A673 (cell line): ENCODE measurements at regions not wholly inside any gene's neighbourhood (a gene's known extent, or its start where the extent isn't known, plus 50 kb on each side); places are given as distances from the start of the nearest gene placed in this dataset.

Experiments
- BruUV-seq: library from RNA; stranded (reverse); fragments of 400-500 nt; replicated peaks from 2 replicates; lab custom pipeline; 2021; lab: Mats Ljungman, UMichigan
- CTCF ChIA-PET: fragments of 300-600 bp; sonication (Branson Sonifier 250); formaldehyde crosslinking; loops from one replicate; lab custom pipeline; 2022; ENCODE audit warnings: antibody characterized with exemption; lab: Charles Lee
- POLR2A ChIA-PET: fragments of 300-600 bp; sonication (Branson Sonifier 250); formaldehyde crosslinking; loops from one replicate; lab custom pipeline; 2022; ENCODE audit warnings: antibody characterized with exemption; ENCODE audit not compliant: low non-redundant PET; lab: Charles Lee
- DNase-seq: peaks from one replicate; pipeline ENCODE4 v3.0.0-alpha.2; 2015; ENCODE audit warnings: low spot score
- H3K27ac ChIP-seq: fragments of 200-600 bp; sonication (generic); 2 replicates; pipeline ENCODE4 v1.5.1; 2016; ENCODE audit warnings: mixed run types, low read depth, mild to moderate bottlenecking, mixed read lengths, antibody characterized with exemption, low read length; ENCODE audit not compliant: poor library complexity, severe bottlenecking
- H3K27me3 ChIP-seq: fragments of 200-600 bp; sonication (generic); replicated peaks from 2 replicates; pipeline ENCODE4 v1.6.1; 2017; ENCODE audit warnings: mixed run types, low read depth, mild to moderate bottlenecking, mixed read lengths, antibody characterized with exemption, low read length; ENCODE audit not compliant: insufficient read depth, poor library complexity
- H3K36me3 ChIP-seq: fragments of 200-600 bp; sonication (generic); 2 replicates; pipeline ENCODE4 v1.6.1; 2016; ENCODE audit warnings: mixed run types, mild to moderate bottlenecking, mixed read lengths, antibody characterized with exemption, low read length; ENCODE audit not compliant: insufficient read depth, poor library complexity, severe bottlenecking
- H3K4me1 ChIP-seq: fragments of 200-600 bp; sonication (generic); 2 replicates; pipeline ENCODE4 v1.6.1; 2017; ENCODE audit warnings: mixed run types, mild to moderate bottlenecking, mixed read lengths, antibody characterized with exemption, low read length; ENCODE audit not compliant: insufficient read depth, poor library complexity, severe bottlenecking
- H3K4me3 ChIP-seq: fragments of 200-600 bp; sonication (generic); 2 replicates; pipeline ENCODE4 v1.5.1; 2016; ENCODE audit warnings: low read depth, mixed run types, mild to moderate bottlenecking, mixed read lengths, low read length; ENCODE audit not compliant: poor library complexity, severe bottlenecking
- H3K9me3 ChIP-seq: fragments of 200-600 bp; sonication (generic); 2 replicates; pipeline ENCODE4 v1.6.1; 2016; ENCODE audit warnings: mixed run types, low read depth, mild to moderate bottlenecking, mixed read lengths, antibody characterized with exemption, low read length; ENCODE audit not compliant: poor library complexity, severe bottlenecking
- CTCF ChIP-seq: fragments of 300-800, 200-600 bp; sonication (generic); conservative IDR thresholded peaks from 2 replicates; pipeline ENCODE4 v1.5.1; 2017; ENCODE audit warnings: low read depth, mild to moderate bottlenecking, antibody characterized with exemption, low read length, moderate library complexity, mixed read lengths
- EZH2 ChIP-seq: fragments of 200-600 bp; sonication (generic); IDR thresholded peaks from 2 replicates; pipeline ENCODE4 v1.6.1; 2017; ENCODE audit warnings: borderline replicate concordance, low read depth, mild to moderate bottlenecking, mixed read lengths, antibody characterized with exemption, low read length; ENCODE audit not compliant: poor library complexity, severe bottlenecking
- intact Hi-C: fragments of 100-400 bp; cut with micrococcal nuclease; formaldehyde crosslinking; loops from one replicate; pipeline ENCODE4 v1.10.0; 2022; ENCODE audit not compliant: unreplicated experiment

GRCh38 chr6:156123731-156124130, 653.4 kb upstream of the ARID1B start:
- intact Hi-C loops = no loop called here
- DNase-seq = no peak
- Histone ChIP-seq H3K4me3 (no peak overlapping the region), H3K27ac (no peak overlapping the region), H3K36me3 (no peaks in the 10 kb centered on the region), H3K9me3 (no peaks in the 10 kb centered on the region), H3K27me3 (no peaks in the 10 kb centered on the region), H3K4me1 (no peaks in the 10 kb centered on the region)
- CTCF ChIA-PET = no interaction called here
- no peak for TF ChIP-seq CTCF
- TF ChIP-seq EZH2 = no peak
- BruUV-seq = no TSS peak
- POLR2A ChIA-PET = no interaction called here

GRCh38 chr6:156121973-156122372, 655.2 kb upstream of the ARID1B start:
- ChIA-PET CTCF (no interaction called here), POLR2A (no interaction called here)
- DNase-seq = no peak
- Histone ChIP-seq H3K4me1 (no peaks in the 10 kb centered on the region), H3K4me3 (no peak overlapping the region), H3K9me3 (no peaks in the 10 kb centered on the region), H3K27me3 (no peaks in the 10 kb centered on the region), H3K27ac (no peak overlapping the region), H3K36me3 (no peaks in the 10 kb centered on the region)
- intact Hi-C loops = no loop called here
- no peak for TF ChIP-seq EZH2
- BruUV-seq = no TSS peak

GRCh38 chr6:156114541-156114940, 658.9 kb upstream of the NOX3 start:
- no peaks in the 10 kb centered on the region for H3K9me3 ChIP-seq
- no peak for DNase-seq
- TF ChIP-seq EZH2 (no peak), CTCF (no peak)

GRCh38 chr6:156113631-156114030, 658.0 kb upstream of the NOX3 start:
- CTCF ChIA-PET = no interaction called here
- TF ChIP-seq CTCF = no peak
- no peak for TF ChIP-seq EZH2
- no peak overlapping the region for H3K4me3 ChIP-seq
- no peaks in the 10 kb centered on the region for H3K27me3 ChIP-seq
- intact Hi-C loops = no loop called here
- H3K4me1 ChIP-seq = no peaks in the 10 kb centered on the region
- no peaks in the 10 kb centered on the region for H3K9me3 ChIP-seq
- DNase-seq = no peak
- H3K27ac ChIP-seq = no peak overlapping the region
- POLR2A ChIA-PET = no interaction called here
- no peaks in the 10 kb centered on the region for H3K36me3 ChIP-seq
- BruUV-seq = no TSS peak

More at GRCh38 chr6:156114541-156114940, 658.9 kb upstream of the NOX3 start:
- H3K4me3 ChIP-seq = no peak overlapping the region
- no peaks in the 10 kb centered on the region for H3K27me3 ChIP-seq
- intact Hi-C loops = no loop called here
- BruUV-seq = no TSS peak
- CTCF ChIA-PET = no interaction called here
- no peaks in the 10 kb centered on the region for H3K4me1 ChIP-seq
- POLR2A ChIA-PET = no interaction called here
- H3K27ac ChIP-seq = no peak overlapping the region
- H3K36me3 ChIP-seq = no peaks in the 10 kb centered on the region
